ENCODE measurements at regions not wholly inside any gene's neighbourhood (a gene's known extent, or its start where the extent isn't known, plus 50 kb on each side); places are given as distances from the start of the nearest gene placed in this dataset.

DNA sequence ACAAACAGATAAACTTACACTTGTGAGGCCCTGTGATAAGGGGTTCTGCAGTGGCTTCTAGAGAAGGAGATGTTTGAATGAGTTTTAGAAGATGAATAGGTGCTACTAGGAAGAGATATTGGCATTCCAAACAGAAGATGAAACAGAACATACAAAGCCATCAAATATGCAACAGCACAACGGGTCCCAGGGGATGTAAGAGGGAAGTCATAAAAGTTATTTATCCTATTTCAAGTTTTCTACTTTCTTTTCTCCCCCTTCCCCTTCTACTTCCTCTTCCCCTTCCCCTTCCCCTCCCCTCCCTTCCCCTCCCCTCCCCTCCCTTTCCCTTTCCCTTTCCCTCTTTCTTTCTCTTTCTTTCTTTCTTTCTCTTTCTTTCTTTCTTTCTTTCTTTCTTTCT lies 94.9 kb upstream of the CADM1 start:
- no peaks in the 10 kb centered on the region for H3K27me3 ChIP-seq
- 50% methylated on average over 1 of the region's 1 CpG; no CpG with 5 or more reads in 1 of the 2 donors for WGBS, 2 donors (ENCODE audit: low coverage in 1 of 2)
- no peak for ATAC-seq
- no peak for TF ChIP-seq EP300 (IDR thresholded peaks at IDR 0.05)
- TF ChIP-seq, protein P1, sequence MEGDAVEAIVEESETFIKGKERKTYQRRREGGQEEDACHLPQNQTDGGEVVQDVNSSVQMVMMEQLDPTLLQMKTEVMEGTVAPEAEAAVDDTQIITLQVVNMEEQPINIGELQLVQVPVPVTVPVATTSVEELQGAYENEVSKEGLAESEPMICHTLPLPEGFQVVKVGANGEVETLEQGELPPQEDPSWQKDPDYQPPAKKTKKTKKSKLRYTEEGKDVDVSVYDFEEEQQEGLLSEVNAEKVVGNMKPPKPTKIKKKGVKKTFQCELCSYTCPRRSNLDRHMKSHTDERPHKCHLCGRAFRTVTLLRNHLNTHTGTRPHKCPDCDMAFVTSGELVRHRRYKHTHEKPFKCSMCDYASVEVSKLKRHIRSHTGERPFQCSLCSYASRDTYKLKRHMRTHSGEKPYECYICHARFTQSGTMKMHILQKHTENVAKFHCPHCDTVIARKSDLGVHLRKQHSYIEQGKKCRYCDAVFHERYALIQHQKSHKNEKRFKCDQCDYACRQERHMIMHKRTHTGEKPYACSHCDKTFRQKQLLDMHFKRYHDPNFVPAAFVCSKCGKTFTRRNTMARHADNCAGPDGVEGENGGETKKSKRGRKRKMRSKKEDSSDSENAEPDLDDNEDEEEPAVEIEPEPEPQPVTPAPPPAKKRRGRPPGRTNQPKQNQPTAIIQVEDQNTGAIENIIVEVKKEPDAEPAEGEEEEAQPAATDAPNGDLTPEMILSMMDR (IDR thresholded peaks at IDR 0.05) = no peak
- TF ChIP-seq POLR2A (IDR thresholded peaks at IDR 0.05) = no peak
- no peaks in the 10 kb centered on the region for H3K4me1 ChIP-seq
- H3K9me3 ChIP-seq = no peaks in the 10 kb centered on the region
- H3K27ac ChIP-seq = no peak overlapping the region
- H3K4me3 ChIP-seq = no peak overlapping the region
- no peaks in the 10 kb centered on the region for H3K36me3 ChIP-seq

DNA sequence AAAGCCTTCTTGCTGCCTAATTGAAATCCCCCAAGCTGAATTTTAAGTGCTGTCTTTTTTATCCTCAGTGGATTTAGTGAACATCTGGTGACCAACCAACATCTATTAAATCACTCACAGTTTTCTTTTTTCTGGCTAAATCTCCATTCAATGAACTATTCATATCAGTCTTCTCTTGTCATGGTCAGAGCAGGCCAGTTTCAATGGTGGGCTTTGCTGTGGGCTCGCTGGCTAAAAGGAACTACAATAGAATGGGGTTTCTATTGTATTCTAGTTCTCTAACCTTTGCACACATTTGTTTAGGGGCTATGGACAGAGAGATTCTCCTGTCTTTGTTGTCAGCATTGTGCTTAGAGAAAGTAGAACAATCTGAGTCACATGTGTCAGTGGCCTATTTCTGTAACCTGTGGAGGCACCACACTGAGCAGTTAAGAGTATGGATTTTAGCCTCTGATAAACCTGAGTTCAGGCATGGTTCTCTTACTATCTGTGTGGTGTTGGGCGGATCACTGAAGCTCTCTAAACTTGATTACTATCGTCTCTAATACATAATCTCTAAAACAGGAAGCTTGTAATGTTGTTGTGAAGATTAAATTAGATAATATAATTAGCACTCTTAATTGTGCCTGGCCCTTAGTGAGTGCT lies 94.2 kb upstream of the CADM1 start:
- Histone ChIP-seq H3K4me1 (no peaks in the 10 kb centered on the region), H3K4me3 (no peak overlapping the region), H3K27ac (no peak overlapping the region), H3K36me3 (no peaks in the 10 kb centered on the region), H3K9me3 (no peaks in the 10 kb centered on the region), H3K27me3 (no peaks in the 10 kb centered on the region)
- no peak for ATAC-seq
- WGBS, 2 donors (ENCODE audit: low coverage in 1 of 2) = 88 to 93% methylated on average over 2 to 3 of the region's 3 CpGs
- TF ChIP-seq, protein P1 (IDR thresholded peaks at IDR 0.05) = no peak
- TF ChIP-seq POLR2AphosphoS5 (IDR thresholded peaks at IDR 0.05) (no peak), EP300 (IDR thresholded peaks at IDR 0.05) (no peak), POLR2A (IDR thresholded peaks at IDR 0.05) (no peak)

DNA sequence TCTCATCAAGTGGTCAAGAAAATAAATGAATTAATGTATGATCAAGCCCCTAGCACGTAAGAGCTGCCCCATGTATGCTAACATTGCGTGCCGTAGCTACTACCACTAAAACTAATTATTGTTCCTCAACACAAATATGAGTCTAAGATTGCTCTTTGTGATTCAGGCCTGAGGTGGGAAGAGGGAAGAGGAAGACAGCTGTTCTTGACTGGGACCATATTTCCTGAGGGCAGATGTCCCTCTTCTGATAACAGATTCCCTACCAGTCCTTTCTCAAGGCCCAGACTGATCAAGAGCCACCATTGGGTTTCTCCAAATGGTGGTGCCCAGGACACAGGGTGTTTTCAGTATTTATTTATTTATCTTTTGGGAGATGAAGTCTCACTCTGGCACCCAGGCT lies 87.2 kb upstream of the CADM1 start:
- H3K27me3 ChIP-seq = no peaks in the 10 kb centered on the region
- H3K36me3 ChIP-seq = no peaks in the 10 kb centered on the region
- no peak for TF ChIP-seq POLR2AphosphoS5 (IDR thresholded peaks at IDR 0.05)
- TF ChIP-seq, protein P1 (IDR thresholded peaks at IDR 0.05) = no peak
- TF ChIP-seq EP300 (IDR thresholded peaks at IDR 0.05) = no peak
- no peak for TF ChIP-seq POLR2A (IDR thresholded peaks at IDR 0.05)
- no peak overlapping the region for H3K4me3 ChIP-seq
- 100% methylated on average over 1 to 3 of the region's 3 CpGs for WGBS, 2 donors (ENCODE audit: low coverage in 1 of 2)
- no peak for ATAC-seq
- peaks cover 0 to 15% (median 0%) of the 10 kb centered on the region in 3 donors for H3K9me3 ChIP-seq
- no peak overlapping the region for H3K27ac ChIP-seq
- no peaks in the 10 kb centered on the region for H3K4me1 ChIP-seq

DNA sequence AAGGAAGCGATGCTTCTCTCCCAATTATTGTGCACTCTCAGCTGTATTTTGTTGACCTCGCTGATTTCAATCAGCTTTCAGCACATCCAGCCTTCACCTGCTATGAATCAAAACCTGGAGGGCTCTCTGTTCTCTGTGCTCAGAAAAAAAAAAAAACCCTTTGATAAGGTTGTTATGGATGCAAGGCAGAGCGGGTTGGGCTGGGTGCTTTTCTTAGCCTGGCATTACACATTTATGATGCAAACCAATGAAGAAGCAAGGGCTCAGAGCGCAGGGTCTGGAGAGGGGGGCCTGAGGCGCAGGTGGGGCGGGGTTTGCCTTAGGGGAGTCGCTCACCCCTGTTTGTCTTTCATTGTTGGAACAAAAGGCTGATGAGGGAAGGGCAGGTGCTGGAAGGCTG lies 86.0 kb upstream of the CADM1 start:
- 66 to 85% methylated on average over 5 to 7 of the region's 7 CpGs for WGBS, 2 donors (ENCODE audit: low coverage in 1 of 2)
- ATAC-seq = no peak
- no peak overlapping the region for H3K4me3 ChIP-seq
- no peaks in the 10 kb centered on the region for H3K27me3 ChIP-seq
- TF ChIP-seq POLR2A (IDR thresholded peaks at IDR 0.05) (no peak), EP300 (IDR thresholded peaks at IDR 0.05) (no peak), POLR2AphosphoS5 (IDR thresholded peaks at IDR 0.05) (no peak)
- TF ChIP-seq, protein P1 (IDR thresholded peaks at IDR 0.05) = no peak
- no peaks in the 10 kb centered on the region for H3K36me3 ChIP-seq
- H3K4me1 ChIP-seq = no peaks in the 10 kb centered on the region
- H3K9me3 ChIP-seq = peaks cover 0 to 15% (median 0%) of the 10 kb centered on the region in 3 donors
- no peak overlapping the region for H3K27ac ChIP-seq

DNA sequence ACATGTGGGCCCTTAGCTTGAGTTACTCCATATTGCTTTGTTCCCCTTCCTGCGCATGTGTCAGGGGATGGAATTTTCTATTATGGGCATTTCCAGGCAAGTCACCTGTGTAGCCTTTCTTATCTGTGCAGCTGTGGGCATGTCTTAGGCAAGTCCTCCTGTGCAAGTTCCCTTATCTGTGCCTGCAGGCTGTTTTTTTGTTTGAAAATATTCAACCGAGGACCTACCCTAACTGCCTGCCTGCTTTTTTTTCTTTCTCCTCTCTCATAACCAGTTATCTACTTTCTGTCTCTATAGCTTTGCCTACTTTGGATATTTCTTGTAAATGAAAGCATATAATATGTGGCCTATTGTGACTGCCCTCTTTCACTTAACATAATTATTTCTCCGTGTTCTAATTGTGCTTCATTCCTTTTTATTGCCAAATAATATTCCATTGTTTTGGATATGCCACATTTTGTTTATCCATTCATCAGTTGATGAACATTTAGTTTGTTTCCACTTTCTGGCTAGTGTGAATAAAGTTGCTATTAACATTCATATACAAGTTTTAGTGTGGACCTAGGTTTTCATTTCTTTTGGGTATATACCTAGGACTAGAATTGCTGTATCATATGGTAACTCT lies 83.6 kb upstream of the CADM1 start:
- TF ChIP-seq EP300 (IDR thresholded peaks at IDR 0.05) (no peak), POLR2AphosphoS5 (IDR thresholded peaks at IDR 0.05) (no peak), POLR2A (IDR thresholded peaks at IDR 0.05) (no peak)
- TF ChIP-seq, protein P1 (IDR thresholded peaks at IDR 0.05) = no peak
- no peak overlapping the region for H3K27ac ChIP-seq
- no peaks in the 10 kb centered on the region for H3K4me1 ChIP-seq
- WGBS, 2 donors (ENCODE audit: low coverage in 1 of 2) = 71 to 94% methylated on average over 2 to 3 of the region's 3 CpGs
- H3K9me3 ChIP-seq = peaks cover 0 to 15% (median 0%) of the 10 kb centered on the region in 3 donors
- no peak overlapping the region for H3K4me3 ChIP-seq
- no peaks in the 10 kb centered on the region for H3K36me3 ChIP-seq
- no peaks in the 10 kb centered on the region for H3K27me3 ChIP-seq
- no peak for ATAC-seq

All from gastroesophageal sphincter (tissue), 4 donors.